NT2/D1 (cell line): ENCODE measurements at regions not wholly inside any gene's neighbourhood (a gene's known extent, or its start where the extent isn't known, plus 50 kb on each side); places are given as distances from the start of the nearest gene placed in this dataset.

Source experiments
- SUZ12 ChIP-seq: IDR thresholded peaks from 2 replicates; pipeline ENCODE4 v1.6.1; 2011; ENCODE audit not compliant: insufficient read length, insufficient read depth; ENCODE audit errors: extremely low read depth
- ZNF274 ChIP-seq: IDR thresholded peaks from 2 replicates; pipeline ENCODE4 v1.6.1; 2011; ENCODE audit warnings: mild to moderate bottlenecking, low read depth, low read length

DNA sequence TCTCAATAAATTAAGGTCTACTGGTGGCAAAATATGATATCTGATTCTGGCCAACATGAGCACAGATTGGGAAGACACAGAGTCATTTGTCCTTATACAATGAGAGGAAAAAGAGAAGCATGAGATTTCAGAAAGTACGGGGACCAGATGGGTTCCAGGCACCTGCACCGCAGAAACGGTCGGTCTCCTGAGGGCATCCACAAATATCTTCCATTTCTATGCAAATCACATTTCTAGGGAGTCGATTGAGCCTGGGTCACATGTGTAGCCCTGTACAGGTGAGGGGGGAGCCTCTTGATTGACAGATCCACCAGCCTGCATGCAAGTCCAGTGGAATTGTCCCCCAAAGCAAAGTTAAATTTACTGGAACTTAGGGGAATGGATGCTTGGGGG lies 415.6 kb downstream of the NPHP4 start:
- TF ChIP-seq ZNF274 (no peak), SUZ12 (no peak)
